NCI-H460 (cell line): ENCODE measurements at regions not wholly inside any gene's neighbourhood (a gene's known extent, or its start where the extent isn't known, plus 50 kb on each side); places are given as distances from the start of the nearest gene placed in this dataset.

Experiments
- DNase-seq: peaks from one replicate; pipeline ENCODE4 v3.0.0-alpha.2; 2016; ENCODE audit warnings: low read depth; ENCODE audit errors: extremely low read depth

GRCh38 chr11:42255906-42256305, 796.5 kb upstream of the LRRC4C start:
- no peak for DNase-seq

GRCh38 chr11:42257534-42257933, 798.1 kb upstream of the LRRC4C start:
- no peak for DNase-seq

GRCh38 chr11:42265072-42265471, 805.6 kb upstream of the LRRC4C start:
- DNase-seq, result no peak

GRCh38 chr11:42271306-42271705, 811.9 kb upstream of the LRRC4C start:
- no peak for DNase-seq

GRCh38 chr11:42273977-42274376, 814.5 kb upstream of the LRRC4C start:
- DNase-seq, result no peak

- no peak for DNase-seq
Measured at GRCh38 chr11:42296910-42297309, 837.5 kb upstream of the LRRC4C start.

GRCh38 chr11:42299780-42300179, 840.3 kb upstream of the LRRC4C start:
- DNase-seq, result no peak

- no peak for DNase-seq
Measured at GRCh38 chr11:42301777-42302176, 842.3 kb upstream of the LRRC4C start.

GRCh38 chr11:42311514-42311913, 852.1 kb upstream of the LRRC4C start:
- DNase-seq, result no peak

- DNase-seq, result no peak
Measured at GRCh38 chr11:42311944-42312343, 852.5 kb upstream of the LRRC4C start.

GRCh38 chr11:42315267-42315666, 855.8 kb upstream of the LRRC4C start:
- DNase-seq, result no peak

GRCh38 chr11:42315846-42316245, 856.4 kb upstream of the LRRC4C start:
- no peak for DNase-seq

- no peak for DNase-seq
Measured at GRCh38 chr11:42319921-42320320, 860.5 kb upstream of the LRRC4C start.

- no peak for DNase-seq
Measured at GRCh38 chr11:42329929-42330565, 870.6 kb upstream of the LRRC4C start.

GRCh38 chr11:42337786-42338455, 878.5 kb upstream of the LRRC4C start:
- no peak for DNase-seq

GRCh38 chr11:42344204-42344792, 884.8 kb upstream of the LRRC4C start:
- no peak for DNase-seq

- no peak for DNase-seq
Measured at GRCh38 chr11:42345933-42346332, 886.5 kb upstream of the LRRC4C start.

GRCh38 chr11:42363701-42364100, 904.2 kb upstream of the LRRC4C start:
- no peak for DNase-seq

GRCh38 chr11:42390116-42390515, 921.7 kb upstream of the API5 start:
- no peak for DNase-seq

GRCh38 chr11:42397483-42397882, 914.3 kb upstream of the API5 start:
- DNase-seq, result no peak

GRCh38 chr11:42407341-42407740, 904.5 kb upstream of the API5 start:
- DNase-seq, result no peak

- no peak for DNase-seq
Measured at GRCh38 chr11:42410251-42410955, 901.4 kb upstream of the API5 start.
